K562 (cell line): ENCODE measurements at regions not wholly inside any gene's neighbourhood (a gene's known extent, or its start where the extent isn't known, plus 50 kb on each side); places are given as distances from the start of the nearest gene placed in this dataset.

Experiments
- STAG1 ChIP-seq: sonication (generic); formaldehyde crosslinking; IDR thresholded peaks from 2 replicates; pipeline ENCODE4 v1.5.0; 2020; ENCODE audit warnings: missing genetic modification reagents, borderline replicate concordance
- TAF1 ChIP-seq: IDR thresholded peaks from 2 replicates; pipeline ENCODE4 v1.6.1; 2011; ENCODE audit warnings: mild to moderate bottlenecking, low read length, moderate library complexity; ENCODE audit not compliant: insufficient read depth, control insufficient read depth, severe bottlenecking; ENCODE audit errors: extremely low read depth
- TF ChIP-seq, protein P1 (sequence below): sonication (generic); formaldehyde crosslinking; IDR thresholded peaks from 2 replicates; pipeline ENCODE4 v1.8.0; 2022; ENCODE audit warnings: missing genetic modification reagents, mild to moderate bottlenecking, borderline replicate concordance

DNA sequence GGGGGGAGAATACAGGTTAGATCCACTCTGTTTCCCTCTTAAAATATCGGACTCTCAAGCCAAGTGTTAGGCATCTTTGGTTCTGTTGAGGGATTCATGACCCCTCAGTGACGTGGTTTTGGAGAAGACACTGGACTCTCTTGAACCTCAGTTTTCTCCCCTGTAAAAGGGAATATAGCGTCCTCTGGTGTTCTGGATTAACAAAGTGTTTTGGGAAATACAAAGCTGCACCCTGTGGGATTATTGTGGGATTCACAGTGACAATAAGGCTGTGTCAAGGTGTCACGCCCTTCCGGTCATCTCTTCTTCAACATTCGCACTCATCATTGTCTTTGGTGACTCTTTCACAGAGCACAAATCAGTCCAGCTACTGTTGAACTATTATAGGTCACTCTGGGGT lies 139.0 kb downstream of the IRX1 start:
- TF ChIP-seq STAG1 = no peak
- TF ChIP-seq TAF1 = no peak
- TF ChIP-seq, protein P1, sequence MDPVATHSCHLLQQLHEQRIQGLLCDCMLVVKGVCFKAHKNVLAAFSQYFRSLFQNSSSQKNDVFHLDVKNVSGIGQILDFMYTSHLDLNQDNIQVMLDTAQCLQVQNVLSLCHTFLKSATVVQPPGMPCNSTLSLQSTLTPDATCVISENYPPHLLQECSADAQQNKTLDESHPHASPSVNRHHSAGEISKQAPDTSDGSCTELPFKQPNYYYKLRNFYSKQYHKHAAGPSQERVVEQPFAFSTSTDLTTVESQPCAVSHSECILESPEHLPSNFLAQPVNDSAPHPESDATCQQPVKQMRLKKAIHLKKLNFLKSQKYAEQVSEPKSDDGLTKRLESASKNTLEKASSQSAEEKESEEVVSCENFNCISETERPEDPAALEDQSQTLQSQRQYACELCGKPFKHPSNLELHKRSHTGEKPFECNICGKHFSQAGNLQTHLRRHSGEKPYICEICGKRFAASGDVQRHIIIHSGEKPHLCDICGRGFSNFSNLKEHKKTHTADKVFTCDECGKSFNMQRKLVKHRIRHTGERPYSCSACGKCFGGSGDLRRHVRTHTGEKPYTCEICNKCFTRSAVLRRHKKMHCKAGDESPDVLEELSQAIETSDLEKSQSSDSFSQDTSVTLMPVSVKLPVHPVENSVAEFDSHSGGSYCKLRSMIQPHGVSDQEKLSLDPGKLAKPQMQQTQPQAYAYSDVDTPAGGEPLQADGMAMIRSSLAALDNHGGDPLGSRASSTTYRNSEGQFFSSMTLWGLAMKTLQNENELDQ (CRISPR knock-in tag) = no peak
